Upper lobe of left lung (tissue), 6 donors: ENCODE measurements at regions not wholly inside any gene's neighbourhood (a gene's known extent, or its start where the extent isn't known, plus 50 kb on each side); places are given as distances from the start of the nearest gene placed in this dataset.
"Not testable (repeated sequence)": the region's sequence is repeated elsewhere in the genome, so short reads cannot be mapped to it uniquely, and the experiment has no call there.

Experiments used
- ATAC-seq, 2 donors: fragments of 200-7000 bp; cut with Tn5 transposase; one replicate each; pipeline ENCODE4 v1.9.1; 2022; ENCODE audit warnings: mild to moderate bottlenecking in 2 of 2, moderate library complexity in 2 of 2; ENCODE audit not compliant: low FRiP score in 2 of 2
- DNase-seq, 2 donors: peaks; one replicate each; pipeline ENCODE4 v3.0.0-alpha.2; 2019 to 2020
- H3K27ac ChIP-seq, 4 donors: fragments of 200-600 bp; sonication (generic); one replicate each; pipeline ENCODE4 v1.5.1; 2016 to 2019
- H3K27me3 ChIP-seq, 4 donors: fragments of 200-600 bp; sonication (generic); one replicate each; pipeline ENCODE4 v1.5.1; 2017 to 2019
- H3K36me3 ChIP-seq, 4 donors: fragments of 200-600 bp; sonication (generic); one replicate each; pipeline ENCODE4 v1.5.1; 2016 to 2019
- H3K4me1 ChIP-seq, 4 donors: fragments of 200-600 bp; sonication (generic); one replicate each; pipeline ENCODE4 v1.5.1; 2018 to 2019
- H3K4me3 ChIP-seq, 4 donors: fragments of 200-600 bp; sonication (generic); one replicate each; pipeline ENCODE4 v1.5.1; 2017 to 2019; ENCODE audit warnings: mild to moderate bottlenecking in 2 of 4, moderate library complexity in 1 of 4
- H3K9me3 ChIP-seq, 4 donors: fragments of 200-600 bp; sonication (generic); one replicate each; pipeline ENCODE4 v1.5.1; 2018 to 2019
- CTCF ChIP-seq, 6 experiments: fragments of 450-650 bp in 4 of 6; fragments of 200-600 bp in 2 of 6; sonication (generic) in 2 of 6; IDR thresholded peaks; one replicate each; pipeline ENCODE4 v1.5.1; 2016 to 2019; ENCODE audit warnings: antibody characterized with exemption in 6 of 6
- EP300 ChIP-seq, 4 donors: sonication (generic); formaldehyde crosslinking; IDR thresholded peaks; one replicate each; pipeline ENCODE4 v1.5.1; 2017; ENCODE audit warnings: antibody characterized with exemption in 4 of 4, control low read depth in 2 of 4
- POLR2A ChIP-seq, 4 donors: fragments of 450-650 bp; IDR thresholded peaks; one replicate each; pipeline ENCODE4 v1.5.1; 2016 to 2017; ENCODE audit warnings: antibody characterized with exemption in 4 of 4, mild to moderate bottlenecking in 2 of 4
- POLR2AphosphoS5 ChIP-seq, 2 donors: sonication (generic); formaldehyde crosslinking; IDR thresholded peaks; one replicate each; pipeline ENCODE4 v1.5.1; 2017; ENCODE audit warnings: antibody characterized with exemption in 2 of 2
- WGBS, 2 donors: methylation state at CpG; one replicate each; pipeline ENCODE4 v1.1.5; 2017 to 2018; 5-methylcytosine and 5-hydroxymethylcytosine counted together
- donor health status: DM: no; HTN: no; CAD: no; lungs with moderate emphysema.
- donor health status: DM: no; HTN: yes; CAD: no; lungs with severe emphysema.

DNA sequence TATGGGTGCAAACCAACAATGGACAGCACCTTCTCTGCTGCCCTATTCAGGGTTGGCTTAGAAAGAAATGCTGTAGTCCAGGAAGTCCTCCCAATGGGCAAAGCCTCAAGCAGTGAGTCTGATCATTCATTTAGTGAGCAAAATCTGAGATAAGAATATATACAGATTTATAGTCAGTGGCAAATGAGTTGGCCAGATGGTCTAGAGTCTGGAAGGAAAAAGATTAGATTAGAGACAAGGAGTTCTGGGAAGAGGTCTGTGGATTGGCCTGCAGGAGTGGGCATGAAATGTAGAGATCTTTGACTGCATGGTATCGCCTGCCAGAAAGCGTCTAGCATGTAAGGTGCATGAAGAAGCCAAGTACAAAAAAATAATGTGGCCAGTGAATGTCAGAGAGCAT lies 201.9 kb upstream of the PTER start:
- 83 to 93% methylated on average over 2 of the region's 2 CpGs for WGBS, 2 donors
- no peaks in the 10 kb centered on the region for H3K27me3 ChIP-seq
- no peak for DNase-seq
- no peak overlapping the region for H3K27ac ChIP-seq
- H3K4me3 ChIP-seq, result no peak overlapping the region
- TF ChIP-seq CTCF (IDR thresholded peaks at IDR 0.05) (no peak), POLR2A (IDR thresholded peaks at IDR 0.05) (no peak), EP300 (IDR thresholded peaks at IDR 0.05) (no peak), POLR2AphosphoS5 (IDR thresholded peaks at IDR 0.05) (no peak)
- H3K9me3 ChIP-seq, result peaks cover 0 to 3% (median 0%) of the 10 kb centered on the region in 4 donors
- ATAC-seq, result no peak
- no peaks in the 10 kb centered on the region for H3K4me1 ChIP-seq
- H3K36me3 ChIP-seq, result no peaks in the 10 kb centered on the region

- no peaks in the 10 kb centered on the region for H3K27me3 ChIP-seq
- ATAC-seq, result no peak
- no peaks in the 10 kb centered on the region for H3K36me3 ChIP-seq
- H3K27ac ChIP-seq, result no peak overlapping the region
- no peak overlapping the region for H3K4me3 ChIP-seq
- H3K9me3 ChIP-seq, result peaks cover 0 to 3% (median 0%) of the 10 kb centered on the region in 4 donors
- no peaks in the 10 kb centered on the region for H3K4me1 ChIP-seq
- TF ChIP-seq POLR2A (IDR thresholded peaks at IDR 0.05), result no peak
- TF ChIP-seq CTCF (IDR thresholded peaks at IDR 0.05), result no peak
- TF ChIP-seq EP300 (IDR thresholded peaks at IDR 0.05), result no peak
- TF ChIP-seq POLR2AphosphoS5 (IDR thresholded peaks at IDR 0.05), result no peak
- WGBS, 2 donors, result 91 to 93% methylated on average over 3 of the region's 3 CpGs
- no peak for DNase-seq
Measured at GRCh38 chr10:16242446-16242845, 194.4 kb upstream of the PTER start.

GRCh38 chr10:16242859-16243613 lies 193.8 kb upstream of the PTER start:
- Histone ChIP-seq H3K4me3 (no peak overlapping the region), H3K36me3 (no peaks in the 10 kb centered on the region), H3K9me3 (peaks cover 0 to 3% (median 0%) of the 10 kb centered on the region in 4 donors), H3K27me3 (no peaks in the 10 kb centered on the region), H3K4me1 (no peaks in the 10 kb centered on the region), H3K27ac (no peak overlapping the region)
- no peak for ATAC-seq
- DNase-seq, result no peak
- TF ChIP-seq EP300 (IDR thresholded peaks at IDR 0.05) (no peak), CTCF (IDR thresholded peaks at IDR 0.05) (no peak), POLR2A (IDR thresholded peaks at IDR 0.05) (no peak), POLR2AphosphoS5 (IDR thresholded peaks at IDR 0.05) (no peak)

GRCh38 chr10:16250136-16250535 lies 186.7 kb upstream of the PTER start:
- H3K36me3 ChIP-seq, H3K9me3 ChIP-seq, H3K4me3 ChIP-seq, DNase-seq, H3K27me3 ChIP-seq, H3K27ac ChIP-seq, H3K4me1 ChIP-seq, ATAC-seq: not testable (repeated sequence)
- 62 to 66% methylated on average over 7 of the region's 7 CpGs for WGBS, 2 donors

DNA sequence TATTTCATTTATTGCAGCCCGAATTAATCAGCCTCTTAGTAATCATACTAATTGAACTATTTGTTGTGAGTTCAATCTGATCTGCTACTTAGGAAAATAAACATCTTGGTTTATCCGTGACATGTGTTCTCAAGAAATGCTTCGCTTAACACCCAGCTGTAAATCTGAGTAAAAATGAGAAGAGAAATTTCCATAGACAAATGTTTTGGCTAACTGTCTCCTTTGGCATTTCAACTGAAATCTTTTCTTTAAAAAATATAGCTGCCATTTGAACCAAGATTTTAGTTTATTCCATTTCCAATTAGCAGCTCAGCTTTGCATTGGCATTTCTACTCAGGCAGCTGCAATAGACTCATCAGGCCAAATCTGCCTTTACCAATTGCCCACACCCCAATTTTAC lies 180.5 kb upstream of the PTER start:
- H3K27ac ChIP-seq, result no peak overlapping the region
- H3K4me1 ChIP-seq, result no peaks in the 10 kb centered on the region
- TF ChIP-seq CTCF (IDR thresholded peaks at IDR 0.05), result no peak
- no peak for TF ChIP-seq POLR2AphosphoS5 (IDR thresholded peaks at IDR 0.05)
- TF ChIP-seq POLR2A (IDR thresholded peaks at IDR 0.05), result no peak
- TF ChIP-seq EP300 (IDR thresholded peaks at IDR 0.05), result no peak
- no peaks in the 10 kb centered on the region for H3K9me3 ChIP-seq
- no peaks in the 10 kb centered on the region for H3K27me3 ChIP-seq
- no peaks in the 10 kb centered on the region for H3K36me3 ChIP-seq
- DNase-seq (no peak), ATAC-seq (no peak)
- no peak overlapping the region for H3K4me3 ChIP-seq
- 88% methylated on average over 3 of the region's 3 CpGs for WGBS, 2 donors
